ENCODE measurements at regions not wholly inside any gene's neighbourhood (a gene's known extent, or its start where the extent isn't known, plus 50 kb on each side); places are given as distances from the start of the nearest gene placed in this dataset.

DNA sequence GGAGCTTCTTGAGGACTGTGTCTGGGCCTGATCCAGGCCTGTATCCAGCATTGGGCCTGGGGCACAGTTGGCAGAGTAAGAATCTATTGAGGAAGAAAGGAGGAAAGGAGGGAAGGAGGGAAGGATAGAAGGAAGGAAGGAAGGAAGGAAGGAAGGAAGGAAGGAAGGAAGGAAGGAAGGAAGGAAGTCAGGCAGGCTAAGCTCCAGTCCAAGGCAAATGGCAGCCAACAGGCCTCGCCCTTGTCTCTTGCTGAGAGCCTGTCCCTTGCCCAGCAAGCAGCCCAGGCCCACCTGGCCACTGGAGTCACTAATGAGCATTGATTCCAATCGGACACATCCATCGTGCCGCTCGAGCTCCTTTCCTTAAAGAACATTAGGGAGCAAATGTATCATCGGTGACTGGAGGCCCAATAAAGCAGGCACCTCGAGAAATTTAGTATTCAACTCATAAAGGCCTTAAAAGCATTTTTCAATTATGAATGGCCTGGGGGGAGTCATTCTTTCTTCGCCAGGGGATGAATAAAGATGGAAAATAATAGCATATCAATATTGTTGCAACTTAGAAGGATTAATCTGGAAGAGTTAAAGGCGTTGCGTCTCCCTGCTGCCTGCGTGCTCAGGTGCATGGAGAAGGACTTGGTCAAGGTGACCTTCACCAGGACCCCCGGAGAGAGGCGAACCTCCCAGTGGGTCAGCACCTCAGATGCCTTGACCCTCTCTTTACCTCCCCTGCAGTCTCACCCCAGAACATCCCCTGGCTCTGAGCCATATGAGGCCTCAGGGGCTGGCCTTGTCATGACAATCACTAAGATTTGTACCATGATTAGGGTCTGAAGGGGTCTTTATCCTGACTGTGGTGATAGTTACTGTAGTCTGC lies 144.5 kb upstream of the RUNX3 start:
- Histone ChIP-seq H3K9me3 (no peaks in the 10 kb centered on the region), H3K36me3 (replicated peaks in 1 of 2; ENCODE audit: insufficient read depth in 1 of 2, low read depth in 2 of 2) (no peaks in the 10 kb centered on the region), H3K27ac (no peak overlapping the region), H3K27me3 (no peaks in the 10 kb centered on the region), H3K4me3 (no peak overlapping the region), H3K4me1 (no peaks in the 10 kb centered on the region)
- intact Hi-C loops (cut with DNase I): no loop called here
- ATAC-seq (no peak), DNase-seq (no peak)
- no peak for TF ChIP-seq POLR2A (IDR thresholded peaks at IDR 0.05)
- TF ChIP-seq, protein P1, sequence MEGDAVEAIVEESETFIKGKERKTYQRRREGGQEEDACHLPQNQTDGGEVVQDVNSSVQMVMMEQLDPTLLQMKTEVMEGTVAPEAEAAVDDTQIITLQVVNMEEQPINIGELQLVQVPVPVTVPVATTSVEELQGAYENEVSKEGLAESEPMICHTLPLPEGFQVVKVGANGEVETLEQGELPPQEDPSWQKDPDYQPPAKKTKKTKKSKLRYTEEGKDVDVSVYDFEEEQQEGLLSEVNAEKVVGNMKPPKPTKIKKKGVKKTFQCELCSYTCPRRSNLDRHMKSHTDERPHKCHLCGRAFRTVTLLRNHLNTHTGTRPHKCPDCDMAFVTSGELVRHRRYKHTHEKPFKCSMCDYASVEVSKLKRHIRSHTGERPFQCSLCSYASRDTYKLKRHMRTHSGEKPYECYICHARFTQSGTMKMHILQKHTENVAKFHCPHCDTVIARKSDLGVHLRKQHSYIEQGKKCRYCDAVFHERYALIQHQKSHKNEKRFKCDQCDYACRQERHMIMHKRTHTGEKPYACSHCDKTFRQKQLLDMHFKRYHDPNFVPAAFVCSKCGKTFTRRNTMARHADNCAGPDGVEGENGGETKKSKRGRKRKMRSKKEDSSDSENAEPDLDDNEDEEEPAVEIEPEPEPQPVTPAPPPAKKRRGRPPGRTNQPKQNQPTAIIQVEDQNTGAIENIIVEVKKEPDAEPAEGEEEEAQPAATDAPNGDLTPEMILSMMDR (IDR thresholded peaks at IDR 0.05): no peak
- 81 to 87% methylated on average over 13 of the region's 13 CpGs for WGBS, 2 donors

DNA sequence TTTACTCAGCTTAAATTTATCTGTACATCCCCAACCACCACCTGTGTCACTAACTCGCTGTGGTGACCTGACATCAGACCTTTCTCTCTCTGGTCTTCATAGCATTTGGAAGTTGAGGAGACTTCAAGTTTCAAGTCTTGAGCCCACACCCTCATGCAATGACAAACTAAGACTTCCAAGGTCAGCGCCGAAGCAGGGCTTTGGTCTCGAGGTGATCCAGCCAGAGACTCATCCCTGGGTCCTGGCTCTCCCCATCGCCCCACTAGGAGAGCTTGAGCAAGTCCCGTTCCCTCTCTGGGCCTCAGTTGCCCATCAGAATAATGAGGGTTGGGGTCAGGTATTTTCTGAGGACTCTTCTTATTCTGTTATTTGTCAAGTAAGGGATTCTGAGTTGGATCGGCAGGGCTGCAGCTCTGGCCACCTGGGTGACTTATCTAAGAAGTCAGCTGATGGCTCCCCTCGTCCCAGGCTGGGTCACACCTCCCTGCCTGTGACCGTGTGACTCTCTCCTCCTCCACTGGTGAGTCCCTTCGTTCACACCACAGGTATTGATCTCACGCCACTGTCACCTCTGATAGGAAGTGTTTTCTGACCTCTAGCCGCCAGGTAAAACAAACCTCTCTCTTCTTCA lies 143.7 kb upstream of the RUNX3 start:
- Histone ChIP-seq H3K4me1 (no peaks in the 10 kb centered on the region), H3K9me3 (no peaks in the 10 kb centered on the region), H3K4me3 (no peak overlapping the region), H3K27me3 (no peaks in the 10 kb centered on the region), H3K36me3 (replicated peaks in 1 of 2; ENCODE audit: insufficient read depth in 1 of 2, low read depth in 2 of 2) (no peaks in the 10 kb centered on the region), H3K27ac (no peak overlapping the region)
- ATAC-seq: no peak
- TF ChIP-seq, protein P1 (IDR thresholded peaks at IDR 0.05): no peak
- TF ChIP-seq POLR2A (IDR thresholded peaks at IDR 0.05): no peak
- 67 to 72% methylated on average over 12 of the region's 12 CpGs for WGBS, 2 donors
- DNase-seq: no peak
- intact Hi-C loops (cut with DNase I): no loop called here

DNA sequence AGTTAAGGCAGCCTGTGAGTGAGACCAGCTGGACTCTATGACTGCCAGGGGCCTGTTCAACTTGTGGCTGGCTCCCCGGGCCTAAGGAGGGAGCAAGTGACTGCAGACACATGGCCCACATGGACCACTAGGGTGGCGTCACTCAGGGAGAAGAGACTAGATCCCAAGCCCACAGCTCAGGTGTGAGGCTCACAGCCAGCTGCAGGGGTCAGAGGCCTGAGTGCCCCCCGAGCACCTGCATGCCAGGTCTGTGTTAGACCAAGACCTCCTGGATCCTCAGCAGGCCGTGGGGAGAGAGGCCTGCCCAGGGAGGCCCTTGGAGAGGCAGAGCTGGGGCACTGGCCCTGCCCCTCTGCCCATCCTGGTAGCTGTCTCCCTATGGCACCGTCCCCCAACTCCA lies 142.4 kb upstream of the RUNX3 start:
- Histone ChIP-seq H3K9me3 (no peaks in the 10 kb centered on the region), H3K4me1 (no peaks in the 10 kb centered on the region), H3K27ac (no peak overlapping the region), H3K36me3 (replicated peaks in 1 of 2; ENCODE audit: insufficient read depth in 1 of 2, low read depth in 2 of 2) (no peaks in the 10 kb centered on the region), H3K27me3 (no peaks in the 10 kb centered on the region), H3K4me3 (no peak overlapping the region)
- intact Hi-C loops (cut with DNase I): no loop called here
- DNase-seq: no peak
- 67 to 74% methylated on average over 2 to 5 of the region's 5 CpGs for WGBS, 2 donors
- TF ChIP-seq, protein P1 (IDR thresholded peaks at IDR 0.05): no peak
- no peak for TF ChIP-seq POLR2A (IDR thresholded peaks at IDR 0.05)
- ATAC-seq: no peak

DNA sequence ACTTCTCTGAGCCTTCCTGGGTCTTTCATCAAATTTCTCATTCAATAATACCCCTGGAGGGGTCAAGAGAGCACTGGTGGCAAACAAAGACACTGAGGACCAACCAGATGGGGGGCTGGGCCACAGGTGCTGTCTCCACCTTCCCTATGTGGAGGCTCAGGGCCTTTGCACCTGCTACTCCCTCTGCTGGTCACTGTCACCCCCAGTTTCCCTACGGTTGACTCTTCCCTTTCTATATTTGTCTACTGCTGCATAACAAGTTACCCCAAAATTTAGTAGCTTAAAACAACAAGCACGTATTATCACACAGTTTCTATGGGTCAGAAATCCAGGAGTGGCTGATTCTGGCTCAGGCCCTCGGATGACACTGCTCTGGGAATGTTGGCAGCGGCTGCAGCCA lies 138.8 kb upstream of the RUNX3 start:
- TF ChIP-seq, protein P1 (IDR thresholded peaks at IDR 0.05): no peak
- TF ChIP-seq POLR2A (IDR thresholded peaks at IDR 0.05): no peak
- no peak overlapping the region for H3K4me3 ChIP-seq
- ATAC-seq (no peak), DNase-seq (no peak)
- H3K4me1 ChIP-seq: no peaks in the 10 kb centered on the region
- H3K9me3 ChIP-seq: no peaks in the 10 kb centered on the region
- intact Hi-C loops (cut with DNase I): no loop called here
- no peaks in the 10 kb centered on the region for H3K27me3 ChIP-seq
- 89 to 91% methylated on average over 3 to 4 of the region's 4 CpGs for WGBS, 2 donors
- H3K36me3 ChIP-seq (replicated peaks in 1 of 2; ENCODE audit: insufficient read depth in 1 of 2, low read depth in 2 of 2): no peaks in the 10 kb centered on the region
- no peak overlapping the region for H3K27ac ChIP-seq
